PFSK-1 (cell line): ENCODE measurements at regions not wholly inside any gene's neighbourhood (a gene's known extent, or its start where the extent isn't known, plus 50 kb on each side); places are given as distances from the start of the nearest gene placed in this dataset.

ENCODE experiments used
- FOXP2 ChIP-seq: optimal IDR thresholded peaks from 2 replicates; pipeline ENCODE3; 2011; ENCODE audit warnings: borderline replicate concordance, control low read depth, inconsistent platforms; ENCODE audit not compliant: insufficient read depth; ENCODE audit errors: extremely low read length, extremely low read depth
- POLR2AphosphoS5 ChIP-seq: IDR thresholded peaks from 2 replicates; pipeline ENCODE4 v1.6.1; 2012; ENCODE audit warnings: low read depth, mild to moderate bottlenecking, control low read depth, low read length, moderate library complexity
- REST ChIP-seq, 2 experiments: IDR thresholded peaks; 2 replicates each; pipeline versions ENCODE4 v1.6.1 to v1.8.0; 2011 to 2012; ENCODE audit warnings: low read depth in 2 of 2, low read length in 2 of 2, control low read depth in 1 of 2, inconsistent platforms in 1 of 2, mild to moderate bottlenecking in 1 of 2, moderate library complexity in 1 of 2; ENCODE audit not compliant: insufficient read depth in 1 of 2
- SIN3A ChIP-seq: IDR thresholded peaks from 2 replicates; pipeline ENCODE4 v1.6.1; 2012; ENCODE audit warnings: mild to moderate bottlenecking, low read length, moderate library complexity, borderline replicate concordance; ENCODE audit not compliant: insufficient read depth
- TAF1 ChIP-seq: IDR thresholded peaks from 2 replicates; pipeline ENCODE4 v1.6.1; 2012; ENCODE audit warnings: low read length, control low read depth, borderline replicate concordance; ENCODE audit not compliant: insufficient read depth

- TF ChIP-seq TAF1, result no peak
- no peak for TF ChIP-seq FOXP2
- no peak for TF ChIP-seq SIN3A
- TF ChIP-seq REST (IDR thresholded peaks at IDR 0.05; ENCODE audit: insufficient read depth in 1 of 2, low read depth in 2 of 2, low read length in 2 of 2), result no peak
- TF ChIP-seq POLR2AphosphoS5, result no peak
These were observed 450.3 kb downstream of the HAPSTR1 start for GRCh38 chr16:9541723-9542122.

GRCh38 chr16:9542165-9542755 lies 450.8 kb downstream of the HAPSTR1 start:
- no peak for TF ChIP-seq FOXP2
- TF ChIP-seq POLR2AphosphoS5, result no peak
- no peak for TF ChIP-seq TAF1

- TF ChIP-seq REST (IDR thresholded peaks at IDR 0.05; ENCODE audit: insufficient read depth in 1 of 2, low read depth in 2 of 2, low read length in 2 of 2) (no peak), TAF1 (no peak), POLR2AphosphoS5 (no peak), SIN3A (no peak), FOXP2 (no peak)
These were observed 454.3 kb downstream of the HAPSTR1 start for GRCh38 chr16:9545522-9546437.

GRCh38 chr16:9546438-9546786 lies 455.0 kb downstream of the HAPSTR1 start:
- no peak for TF ChIP-seq SIN3A
- TF ChIP-seq REST (IDR thresholded peaks at IDR 0.05; ENCODE audit: insufficient read depth in 1 of 2, low read depth in 2 of 2, low read length in 2 of 2), result no peak
- TF ChIP-seq FOXP2, result no peak
- TF ChIP-seq POLR2AphosphoS5, result no peak
- no peak for TF ChIP-seq TAF1

GRCh38 chr16:9549487-9549886 lies 458.0 kb downstream of the HAPSTR1 start:
- no peak for TF ChIP-seq REST (IDR thresholded peaks at IDR 0.05; ENCODE audit: insufficient read depth in 1 of 2, low read depth in 2 of 2, low read length in 2 of 2)
- no peak for TF ChIP-seq SIN3A
- TF ChIP-seq FOXP2, result no peak
- TF ChIP-seq POLR2AphosphoS5, result no peak
- no peak for TF ChIP-seq TAF1
